ENCODE measurements at regions not wholly inside any gene's neighbourhood (a gene's known extent, or its start where the extent isn't known, plus 50 kb on each side); places are given as distances from the start of the nearest gene placed in this dataset.

GRCh38 chr16:10239640-10240039 lies 57.4 kb upstream of the GRIN2A start (continued):
- TF ChIP-seq ZNF280C (tag by site-specific recombination; IDR thresholded peaks at IDR 0.05) (no peak), HOXC10 (CRISPR knock-in tag; IDR thresholded peaks at IDR 0.05) (no peak), ZNF555 (tag by site-specific recombination; conservative IDR thresholded peaks at IDR 0.05) (no peak), ZBTB49 (tag by site-specific recombination; IDR thresholded peaks at IDR 0.05; ENCODE audit: low read depth) (no peak), ZNF473 (tag by site-specific recombination; IDR thresholded peaks at IDR 0.05) (no peak)

- Histone ChIP-seq H3K4me3 (ENCODE audit: low read depth, low read length) (no peak overlapping the region), H3K27ac (ENCODE audit: extremely low read depth, low read depth, low read length) (no peak overlapping the region), H3K4me1 (ENCODE audit: control insufficient read depth, insufficient read depth, low read length) (no peaks in the 10 kb centered on the region), H3K9me3 (ENCODE audit: control insufficient read depth, insufficient read depth, low read depth, low read length) (no peaks in the 10 kb centered on the region), H3K36me3 (ENCODE audit: control insufficient read depth in 2 of 2, insufficient read depth in 1 of 2, low read length in 2 of 2) (no peaks in the 10 kb centered on the region)
- ChIA-PET POLR2A (interaction anchor here (0.9 kb wide), 1 partner anchor 339 kb away, joined by 3 read pairs; the partner anchor contains the start of gene EMP2), CTCF (no interaction called here)
- TF ChIP-seq ZNF426 (tag by site-specific recombination; IDR thresholded peaks at IDR 0.05): no peak
- TF ChIP-seq HOXA7 (CRISPR knock-in tag; IDR thresholded peaks at IDR 0.05; ENCODE audit: borderline replicate concordance): no peak
- no peak for TF ChIP-seq GLIS2 (tag by site-specific recombination; IDR thresholded peaks at IDR 0.05)
- TF ChIP-seq KLF16 (tag by site-specific recombination; IDR thresholded peaks at IDR 0.05): no peak
- TF ChIP-seq ZNF132 (tag by site-specific recombination; IDR thresholded peaks at IDR 0.05; ENCODE audit: borderline replicate concordance): no peak
- no peak for TF ChIP-seq ZNF292 (tag by site-specific recombination; IDR thresholded peaks at IDR 0.05; ENCODE audit: borderline replicate concordance, low read depth)
- no peak for TF ChIP-seq PBX3 (CRISPR knock-in tag; IDR thresholded peaks at IDR 0.05)
- no peak for TF ChIP-seq TSHZ1 (tag by site-specific recombination; IDR thresholded peaks at IDR 0.05; ENCODE audit: borderline replicate concordance)
- TF ChIP-seq ZBTB20 (tag by site-specific recombination; IDR thresholded peaks at IDR 0.05): no peak
- no peak for TF ChIP-seq ZBTB6 (tag by site-specific recombination; IDR thresholded peaks at IDR 0.05)
- TF ChIP-seq PRDM1 (tag by site-specific recombination; IDR thresholded peaks at IDR 0.05): no peak
- TF ChIP-seq ZNF776 (tag by site-specific recombination; IDR thresholded peaks at IDR 0.05; ENCODE audit: borderline replicate concordance): no peak
- TF ChIP-seq ZNF324 (tag by site-specific recombination; IDR thresholded peaks at IDR 0.05): no peak
- no peak for TF ChIP-seq KLF10 (tag by site-specific recombination; IDR thresholded peaks at IDR 0.05)
- no peak for TF ChIP-seq GLI4 (tag by site-specific recombination; IDR thresholded peaks at IDR 0.05)
- TF ChIP-seq ZNF830 (tag by site-specific recombination; IDR thresholded peaks at IDR 0.05; ENCODE audit: low read depth): no peak
- TF ChIP-seq ZBTB10 (tag by site-specific recombination; IDR thresholded peaks at IDR 0.05): no peak
Observed at GRCh38 chr16:10240854-10241613, 58.8 kb upstream of the GRIN2A start.
